GM18951 (cell line): ENCODE measurements at regions not wholly inside any gene's neighbourhood (a gene's known extent, or its start where the extent isn't known, plus 50 kb on each side); places are given as distances from the start of the nearest gene placed in this dataset.

Experiments used
- POLR2A ChIP-seq: IDR thresholded peaks from 4 replicates; pipeline ENCODE4 v1.6.1; 2011; ENCODE audit warnings: mild to moderate bottlenecking; ENCODE audit not compliant: insufficient read length, insufficient read depth; ENCODE audit errors: extremely low read depth
- in situ Hi-C: fragments of 300-500 bp; cut with MboI; formaldehyde crosslinking; loops from one replicate; pipeline ENCODE4 v1.12.0; 2022; ENCODE audit warnings: low sequenced_read_pairs, mixed read lengths, inconsistent platforms; ENCODE audit not compliant: unreplicated experiment

- in situ Hi-C loops: loop anchor here (25.0 kb wide), 1 partner anchor 1283 kb away; no protein-coding TSS in a partner anchor
- no peak for TF ChIP-seq POLR2A
These were observed 242.1 kb downstream of the CDC5L start for GRCh38 chr6:44629636-44630035.

GRCh38 chr6:44630125-44631028 is 242.9 kb downstream of the CDC5L start:
- in situ Hi-C loops: loop anchor here (25.0 kb wide), 1 partner anchor 1282 kb away; no protein-coding TSS in a partner anchor
- TF ChIP-seq POLR2A: no peak

DNA sequence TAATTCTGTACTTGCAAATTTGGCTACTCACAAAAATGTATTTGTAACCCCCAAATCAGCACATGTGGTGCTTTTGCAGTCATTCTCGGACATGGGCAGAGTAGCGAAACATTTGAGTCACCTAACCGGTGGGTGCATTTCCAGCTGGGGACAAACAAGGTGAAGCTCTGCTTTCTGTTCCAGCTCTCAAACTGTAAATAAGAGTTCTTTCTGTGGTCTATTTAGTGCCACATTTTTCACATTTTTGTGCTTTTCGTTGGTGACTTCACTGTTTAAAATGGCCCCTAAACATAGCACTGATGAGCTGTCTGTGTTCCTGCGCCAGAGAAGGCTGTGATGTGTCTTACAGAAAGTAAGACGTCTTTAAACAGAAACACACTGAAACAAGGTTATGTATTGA is 244.5 kb downstream of the CDC5L start:
- TF ChIP-seq POLR2A: no peak
- in situ Hi-C loops: loop anchor here (25.0 kb wide), 1 partner anchor 1280 kb away; no protein-coding TSS in a partner anchor

- in situ Hi-C loops: loop anchor here (25.0 kb wide), 1 partner anchor 1278 kb away; no protein-coding TSS in a partner anchor
- TF ChIP-seq POLR2A: no peak
These were observed 246.8 kb downstream of the CDC5L start for GRCh38 chr6:44634321-44634720.

GRCh38 chr6:44635486-44635885 is 248.0 kb downstream of the CDC5L start:
- in situ Hi-C loops: loop anchor here (25.0 kb wide), 1 partner anchor 1277 kb away; no protein-coding TSS in a partner anchor
- TF ChIP-seq POLR2A: no peak

DNA sequence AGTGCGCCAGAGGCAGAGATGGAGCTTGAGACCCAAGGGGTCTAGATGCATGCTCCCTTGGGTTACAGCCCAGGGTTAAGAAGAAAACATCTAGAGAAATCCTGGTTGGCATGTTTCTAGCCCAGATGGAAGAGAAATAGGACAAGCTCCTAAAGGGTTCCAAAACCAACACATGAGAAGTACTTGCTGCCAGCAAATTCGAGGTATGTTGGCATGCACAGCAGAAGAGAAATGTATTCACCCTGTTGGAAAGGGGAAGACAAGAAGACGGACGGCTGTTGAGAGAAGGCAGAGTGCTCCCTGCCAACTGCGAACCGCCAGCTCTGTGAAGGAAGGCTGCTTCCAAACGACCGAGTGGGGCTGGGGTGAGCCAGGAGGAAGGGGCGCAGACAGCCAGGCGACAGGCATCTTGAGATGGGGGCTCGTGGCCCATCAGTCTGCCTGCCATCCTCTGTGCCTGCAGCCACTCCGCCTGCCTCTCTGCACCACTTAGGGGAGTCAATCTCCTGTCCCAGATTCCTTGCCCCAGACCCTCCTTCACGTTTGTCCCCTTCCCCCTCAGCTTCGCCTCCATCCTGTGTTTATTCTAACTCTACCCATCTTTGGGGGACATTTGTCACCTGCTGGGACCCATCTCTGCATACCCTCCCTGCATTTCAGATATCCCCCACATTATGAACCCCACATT is 249.2 kb downstream of the CDC5L start:
- in situ Hi-C loops: loop anchor here (25.0 kb wide), 1 partner anchor 1276 kb away; no protein-coding TSS in a partner anchor

DNA sequence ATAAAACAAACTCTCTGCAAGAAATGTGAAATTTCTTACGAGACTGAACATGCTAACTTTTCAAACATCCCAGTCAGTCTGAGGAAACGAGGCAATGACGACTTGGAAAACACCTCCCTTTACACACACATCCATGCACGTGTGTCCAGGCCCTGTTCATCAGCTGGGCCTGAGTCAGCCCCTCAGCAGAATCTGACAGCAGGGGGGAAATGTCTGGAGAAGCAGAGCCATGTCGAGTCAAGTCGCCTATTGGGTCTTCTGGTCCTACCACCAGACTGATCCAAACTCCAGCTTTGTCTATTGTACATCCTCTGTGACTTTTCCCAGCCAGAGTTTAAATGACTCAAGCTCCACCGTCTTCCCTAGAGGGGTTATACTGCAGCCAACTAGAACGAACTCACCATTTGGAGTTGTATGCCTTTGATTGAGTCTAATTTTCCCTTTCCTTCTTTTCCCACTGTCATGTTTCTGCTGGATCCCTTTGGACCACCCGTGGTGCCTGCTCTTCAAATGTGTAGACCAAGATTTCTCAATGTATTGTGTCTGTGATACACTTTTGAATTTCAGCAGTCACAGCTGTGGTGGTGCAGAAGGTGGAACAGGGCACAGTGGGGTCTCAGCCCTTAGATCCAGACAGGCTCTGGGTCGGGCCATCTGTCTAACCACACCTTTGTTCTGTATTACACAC is 254.0 kb downstream of the CDC5L start:
- TF ChIP-seq POLR2A: no peak
- in situ Hi-C loops: loop anchor here (25.0 kb wide), 1 partner anchor 1271 kb away; no protein-coding TSS in a partner anchor

More for the DNA sequence above, 249.2 kb downstream of the CDC5L start:
- no peak for TF ChIP-seq POLR2A

GRCh38 chr6:44642349-44642748 is 254.8 kb downstream of the CDC5L start:
- in situ Hi-C loops: loop anchor here (25.0 kb wide), 1 partner anchor 1270 kb away; no protein-coding TSS in a partner anchor
- TF ChIP-seq POLR2A: no peak

GRCh38 chr6:44642870-44643522 is 255.5 kb downstream of the CDC5L start:
- no peak for TF ChIP-seq POLR2A
- in situ Hi-C loops: loop anchor here (25.0 kb wide), 1 partner anchor 1269 kb away; no protein-coding TSS in a partner anchor

- in situ Hi-C loops: loop anchor here (25.0 kb wide), 1 partner anchor 1267 kb away; no protein-coding TSS in a partner anchor
- TF ChIP-seq POLR2A: no peak
These were observed 257.8 kb downstream of the CDC5L start for GRCh38 chr6:44645276-44645675.

DNA sequence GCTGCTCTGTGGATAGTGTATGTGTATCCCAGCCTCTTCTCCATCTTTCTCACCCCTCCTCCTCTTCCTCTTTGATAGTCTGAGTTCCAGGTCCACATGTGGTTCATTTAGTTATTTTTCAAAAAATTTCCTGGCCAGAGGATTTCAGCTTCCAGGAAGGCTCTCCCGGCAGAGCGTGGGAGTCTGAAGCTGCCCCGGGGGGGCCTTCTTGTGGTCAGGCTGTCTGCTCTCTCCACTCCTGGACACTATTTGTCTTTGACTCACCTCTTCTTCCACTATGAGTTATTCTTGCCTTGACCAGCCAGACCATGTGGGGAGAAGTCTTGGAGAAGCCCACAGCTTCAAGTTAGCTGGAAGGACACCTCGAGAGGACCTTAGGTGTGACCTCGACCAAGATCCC is 258.8 kb downstream of the CDC5L start:
- TF ChIP-seq POLR2A: no peak
- in situ Hi-C loops: loop anchor here (25.0 kb wide), 1 partner anchor 1266 kb away; no protein-coding TSS in a partner anchor
